H1 (cell line): ENCODE measurements at regions not wholly inside any gene's neighbourhood (a gene's known extent, or its start where the extent isn't known, plus 50 kb on each side); places are given as distances from the start of the nearest gene placed in this dataset.

Experiments used
- EP300 ChIP-seq, 2 experiments: IDR thresholded peaks; 1 replicate in 1 of 2; 2 replicates in 1 of 2; pipeline ENCODE4 v1.6.1; 2011 to 2012; ENCODE audit warnings: low read depth in 2 of 2, low read length in 2 of 2, mild to moderate bottlenecking in 2 of 2, borderline replicate concordance in 1 of 2, inconsistent platforms in 1 of 2, moderate library complexity in 1 of 2

GRCh38 chr6:88378639-88379038 is 212.5 kb upstream of the CNR1 start (continued):
- TF ChIP-seq EP300 (IDR thresholded peaks at IDR 0.05; ENCODE audit: borderline replicate concordance in 1 of 2, low read depth in 2 of 2, low read length in 2 of 2), result no peak
